ENCODE measurements at regions not wholly inside any gene's neighbourhood (a gene's known extent, or its start where the extent isn't known, plus 50 kb on each side); places are given as distances from the start of the nearest gene placed in this dataset.

GRCh38 chr14:83251402-83251801, 1717.7 kb upstream of the SEL1L start (continued):
- TF ChIP-seq CEBPB (IDR thresholded peaks at IDR 0.05) (no peak), POLR2AphosphoS2 (conservative IDR thresholded peaks at IDR 0.05; ENCODE audit: low read length) (no peak), MYC (IDR thresholded peaks at IDR 0.05; ENCODE audit: borderline replicate concordance, low read length) (no peak), CBX2 (IDR thresholded peaks at IDR 0.05; ENCODE audit: borderline replicate concordance, low read depth) (no peak), KDM5A (IDR thresholded peaks at IDR 0.05) (no peak), SMC3 (IDR thresholded peaks at IDR 0.05) (no peak), RNF2 (IDR thresholded peaks at IDR 0.05; ENCODE audit: borderline replicate concordance, low read depth) (no peak), MAFK (IDR thresholded peaks at IDR 0.05; ENCODE audit: partially characterized antibody) (no peak), RARB (CRISPR knock-in tag; IDR thresholded peaks at IDR 0.05) (no peak)

GRCh38 chr14:83253870-83254269, 1720.2 kb upstream of the SEL1L start:
- Histone ChIP-seq H3K4me3 (no peak overlapping the region), H3K4me1 (no peaks in the 10 kb centered on the region), H3K9me3 (no peaks in the 10 kb centered on the region), H3K27ac (no peak overlapping the region), H3K4me2 (no peak overlapping the region)
- FAIRE-seq = no peak
- no peak for DNase-seq (ENCODE audit: low read depth in 1 of 2, low spot score in 1 of 2)
- no peak for ATAC-seq
- WGBS (ENCODE audit: missing lambda C conversion rate) = 2% methylated on average over 2 of the region's 2 CpGs
- CTCF ChIA-PET = no interaction called here
- TF ChIP-seq MAFK (IDR thresholded peaks at IDR 0.05; ENCODE audit: partially characterized antibody) = no peak
- no peak for TF ChIP-seq MAZ (IDR thresholded peaks at IDR 0.05; ENCODE audit: borderline replicate concordance, low read depth, low read length)
- no peak for TF ChIP-seq TFCP2L1 (CRISPR knock-in tag; IDR thresholded peaks at IDR 0.05)
- TF ChIP-seq FOSL2 (IDR thresholded peaks at IDR 0.05) = no peak
- no peak for TF ChIP-seq FOSL2 (CRISPR knock-in tag; IDR thresholded peaks at IDR 0.05)
- TF ChIP-seq JUN (IDR thresholded peaks at IDR 0.05) = no peak
- TF ChIP-seq BCL3 (IDR thresholded peaks at IDR 0.05) = no peak
- TF ChIP-seq FOSB (CRISPR knock-in tag; IDR thresholded peaks at IDR 0.05) = no peak
- no peak for TF ChIP-seq BHLHE40 (IDR thresholded peaks at IDR 0.05; ENCODE audit: low read depth, low read length)
- no peak for TF ChIP-seq RARB (CRISPR knock-in tag; IDR thresholded peaks at IDR 0.05)
- TF ChIP-seq ZFP36 (IDR thresholded peaks at IDR 0.05; ENCODE audit: borderline replicate concordance, partially characterized antibody) = no peak
- TF ChIP-seq CTCF (IDR thresholded peaks at IDR 0.05) = no peak
- no peak for TF ChIP-seq HMGXB4 (CRISPR knock-in tag; IDR thresholded peaks at IDR 0.05; ENCODE audit: borderline replicate concordance)
- TF ChIP-seq E2F6 (IDR thresholded peaks at IDR 0.05; ENCODE audit: borderline replicate concordance, low read depth) = no peak
- POLR2A ChIA-PET = no interaction called here
